Heart left ventricle (tissue), 16 donors: ENCODE measurements at regions not wholly inside any gene's neighbourhood (a gene's known extent, or its start where the extent isn't known, plus 50 kb on each side); places are given as distances from the start of the nearest gene placed in this dataset.

Experiments
- ATAC-seq, 4 donors: fragments of 200-7000 bp; cut with Tn5 transposase; one replicate each; pipeline ENCODE4 v1.9.1; 2020 to 2022; ENCODE audit warnings: moderate library complexity in 4 of 4, mild to moderate bottlenecking in 3 of 4, moderate number of reproducible peaks in 1 of 4
- DNase-seq, 5 donors: peaks; one replicate each; pipeline ENCODE4 v3.0.0-alpha.2; 2020
- H3K27ac ChIP-seq, 12 donors: fragments of 200-600 bp; sonication (generic) in 4 of 12; one replicate each; pipeline versions ENCODE4 v1.5.0 to v1.8.0; 2016 to 2022; ENCODE audit warnings: mild to moderate bottlenecking in 2 of 12
- H3K27me3 ChIP-seq, 9 donors: fragments of 200-600 bp; sonication (generic) in 2 of 9; one replicate each; pipeline versions ENCODE4 v1.5.1 to v1.8.0; 2016 to 2022; ENCODE audit warnings: mild to moderate bottlenecking in 3 of 9
- H3K36me3 ChIP-seq, 9 donors: fragments of 200-600 bp; sonication (generic) in 2 of 9; one replicate each; pipeline versions ENCODE4 v1.5.0 to v1.8.0; 2018 to 2022; ENCODE audit warnings: mild to moderate bottlenecking in 2 of 9
- H3K4me1 ChIP-seq, 12 donors: fragments of 200-600 bp; sonication (generic) in 4 of 12; one replicate each; pipeline versions ENCODE4 v1.5.0 to v1.8.0; 2016 to 2022; ENCODE audit warnings: mild to moderate bottlenecking in 3 of 12
- H3K4me3 ChIP-seq, 12 donors: fragments of 200-600 bp; sonication (generic) in 4 of 12; one replicate each; pipeline versions ENCODE4 v1.5.0 to v1.8.0; 2017 to 2022; ENCODE audit warnings: mild to moderate bottlenecking in 9 of 12, moderate library complexity in 4 of 12
- H3K9me3 ChIP-seq, 12 donors: fragments of 200-600 bp; sonication (generic) in 4 of 12; one replicate each; pipeline versions ENCODE4 v1.5.0 to v1.8.0; 2016 to 2022; ENCODE audit warnings: mild to moderate bottlenecking in 1 of 12
- POLR2A ChIP-seq, 2 donors: fragments of 450-650 bp; IDR thresholded peaks; one replicate each; pipeline ENCODE4 v1.6.1; 2017; ENCODE audit warnings: antibody characterized with exemption in 2 of 2, mild to moderate bottlenecking in 2 of 2, moderate library complexity in 2 of 2
- WGBS, 4 donors: extraction: QIAGEN DNeasy Blood & Tissue Kit in 2 of 4; methylation state at CpG; one replicate each; pipeline versions ENCODE4 v1.1.5 to v1.1.7; 2013 to 2018; 5-methylcytosine and 5-hydroxymethylcytosine counted together
- intact Hi-C, 10 donors: fragments of 100-400 bp; cut with DNase I; formaldehyde crosslinking; loops; one replicate each; pipeline versions ENCODE4 v1.11.1 to v1.14.2; 2022
- TF ChIP-seq, protein P1 (sequence below), 12 donors: fragments of 200-600 bp; sonication (generic) in 4 of 12; IDR thresholded peaks; one replicate each; pipeline versions ENCODE4 v1.5.0 to v1.8.0; 2018 to 2022; ENCODE audit warnings: antibody characterized with exemption in 12 of 12, mild to moderate bottlenecking in 5 of 12
- donor health status: ischemic (EF 13 %, LVEDD 7.1; RV severe dilation, severe dysfunction).
- donor health status: healthy with polysubstance abuse.
- donor health status: DM: no; HTN: yes; CAD: no.
- donor health status: DM: no; HTN: no; CAD: no.
- donor health status: ischemic (EF 25% LVEDD 6.9; RV normal size, moderate dysfunction).
- donor health status: ischemic (EF 25% LVEDD 5.7; RV mildly dilated, moderate dysfunction).
- donor health status: healthy.
- donor health status: DM: yes; HTN: yes; CAD: no.
- donor health status: ischemic (EF 35%, LVEDD 5.7; RV mildly dilated, moderate dysfunction).
- donor health status: nonischemic (EF 11% LVEDD 7.7; RV severe dilation, severe dysfunction).
- donor health status: DM: yes; HTN: yes; CAD: no.
- donor health status: PGD.
- donor health status: ischemic (EF 29% LVEDD 5.4; RV normal size, mild dysfunction).
- donor health status: nonischemic (EF 23%, LVEDD 6.1; RV moderate dilation, normal function).

DNA sequence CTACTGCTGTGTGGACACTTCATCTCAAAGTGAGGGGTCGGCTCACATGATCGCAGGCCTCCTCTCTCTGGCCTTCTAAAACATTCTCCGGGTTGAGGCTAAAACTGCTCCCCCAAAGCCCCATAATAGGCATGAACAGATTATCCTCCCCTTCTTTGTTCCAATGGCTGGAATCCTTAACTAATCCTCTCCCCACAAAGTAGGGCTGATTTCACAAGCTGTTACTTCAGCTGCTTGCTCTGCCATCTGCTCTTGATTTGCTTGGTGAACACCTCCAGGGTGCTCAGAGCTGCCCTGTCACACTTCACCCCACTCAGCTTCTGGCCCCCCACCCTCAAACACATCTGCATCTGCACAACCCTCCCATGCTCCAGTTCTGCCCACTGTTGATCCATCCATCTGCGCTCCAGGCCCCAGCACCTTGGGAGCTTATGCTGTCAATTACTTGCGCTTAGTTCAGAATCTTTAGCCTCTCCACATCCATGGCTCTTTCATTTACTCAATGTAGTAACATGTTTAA lies 173.1 kb upstream of the API5 start:
- Histone ChIP-seq H3K27ac (no peak overlapping the region), H3K4me1 (no peaks in the 10 kb centered on the region), H3K9me3 (peaks cover 0 to 19% (median 2%) of the 10 kb centered on the region in 12 donors), H3K36me3 (no peaks in the 10 kb centered on the region), H3K27me3 (no peaks in the 10 kb centered on the region), H3K4me3 (no peak overlapping the region)
- TF ChIP-seq, protein P1, sequence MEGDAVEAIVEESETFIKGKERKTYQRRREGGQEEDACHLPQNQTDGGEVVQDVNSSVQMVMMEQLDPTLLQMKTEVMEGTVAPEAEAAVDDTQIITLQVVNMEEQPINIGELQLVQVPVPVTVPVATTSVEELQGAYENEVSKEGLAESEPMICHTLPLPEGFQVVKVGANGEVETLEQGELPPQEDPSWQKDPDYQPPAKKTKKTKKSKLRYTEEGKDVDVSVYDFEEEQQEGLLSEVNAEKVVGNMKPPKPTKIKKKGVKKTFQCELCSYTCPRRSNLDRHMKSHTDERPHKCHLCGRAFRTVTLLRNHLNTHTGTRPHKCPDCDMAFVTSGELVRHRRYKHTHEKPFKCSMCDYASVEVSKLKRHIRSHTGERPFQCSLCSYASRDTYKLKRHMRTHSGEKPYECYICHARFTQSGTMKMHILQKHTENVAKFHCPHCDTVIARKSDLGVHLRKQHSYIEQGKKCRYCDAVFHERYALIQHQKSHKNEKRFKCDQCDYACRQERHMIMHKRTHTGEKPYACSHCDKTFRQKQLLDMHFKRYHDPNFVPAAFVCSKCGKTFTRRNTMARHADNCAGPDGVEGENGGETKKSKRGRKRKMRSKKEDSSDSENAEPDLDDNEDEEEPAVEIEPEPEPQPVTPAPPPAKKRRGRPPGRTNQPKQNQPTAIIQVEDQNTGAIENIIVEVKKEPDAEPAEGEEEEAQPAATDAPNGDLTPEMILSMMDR (IDR thresholded peaks at IDR 0.05) = no peak
- no peak for TF ChIP-seq POLR2A (IDR thresholded peaks at IDR 0.05)
- 94 to 97% (median 95%) methylated on average over 5 of the region's 5 CpGs for WGBS, 4 donors
- no peak for ATAC-seq
- DNase-seq = no peak
- intact Hi-C loops = loop anchor here in 2 of 10 donors (10.0 kb wide), 1 partner anchor 364 kb away; no protein-coding TSS in a partner anchor

DNA sequence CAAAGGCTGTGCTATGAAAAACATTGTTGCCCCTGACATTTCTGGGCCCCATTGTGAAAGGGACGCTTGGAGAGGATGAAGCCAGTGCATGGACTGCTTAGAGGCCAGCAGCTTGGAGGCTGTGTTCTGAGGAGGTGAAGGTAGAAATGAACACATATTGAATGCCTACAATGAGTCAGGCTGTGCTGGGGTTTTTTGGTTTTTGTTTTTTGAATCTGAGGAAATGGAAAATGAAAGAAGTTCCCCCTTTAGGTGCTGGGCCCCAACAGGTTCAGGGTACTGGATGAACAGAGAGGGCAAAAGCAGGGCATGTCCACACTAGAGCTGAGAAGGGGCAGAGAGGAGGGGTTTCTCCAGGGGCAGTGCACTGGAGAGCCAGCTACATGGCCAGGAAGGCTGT lies 166.1 kb upstream of the API5 start:
- Histone ChIP-seq H3K27ac (no peak overlapping the region), H3K4me1 (no peaks in the 10 kb centered on the region), H3K9me3 (peaks cover 0 to 22% (median 2%) of the 10 kb centered on the region in 12 donors), H3K36me3 (no peaks in the 10 kb centered on the region), H3K4me3 (no peak overlapping the region), H3K27me3 (no peaks in the 10 kb centered on the region)
- TF ChIP-seq, protein P1 (IDR thresholded peaks at IDR 0.05) = no peak
- TF ChIP-seq POLR2A (IDR thresholded peaks at IDR 0.05) = no peak
- DNase-seq (no peak), ATAC-seq (no peak)
- WGBS, 4 donors = 72 to 92% (median 79%) methylated on average over 1 of the region's 1 CpG
- intact Hi-C loops = no loop called here

- DNase-seq (no peak), ATAC-seq (no peak)
- Histone ChIP-seq H3K4me3 (no peak overlapping the region), H3K36me3 (no peaks in the 10 kb centered on the region), H3K27me3 (peaks cover 0 to 5% (median 0%) of the 10 kb centered on the region in 9 donors), H3K4me1 (no peaks in the 10 kb centered on the region), H3K9me3 (no peaks in the 10 kb centered on the region), H3K27ac (no peak overlapping the region)
- no peak for TF ChIP-seq POLR2A (IDR thresholded peaks at IDR 0.05)
- TF ChIP-seq, protein P1 (IDR thresholded peaks at IDR 0.05) = no peak
- intact Hi-C loops = no loop called here
These were observed 161.1 kb upstream of the API5 start for GRCh38 chr11:43150697-43151096.

DNA sequence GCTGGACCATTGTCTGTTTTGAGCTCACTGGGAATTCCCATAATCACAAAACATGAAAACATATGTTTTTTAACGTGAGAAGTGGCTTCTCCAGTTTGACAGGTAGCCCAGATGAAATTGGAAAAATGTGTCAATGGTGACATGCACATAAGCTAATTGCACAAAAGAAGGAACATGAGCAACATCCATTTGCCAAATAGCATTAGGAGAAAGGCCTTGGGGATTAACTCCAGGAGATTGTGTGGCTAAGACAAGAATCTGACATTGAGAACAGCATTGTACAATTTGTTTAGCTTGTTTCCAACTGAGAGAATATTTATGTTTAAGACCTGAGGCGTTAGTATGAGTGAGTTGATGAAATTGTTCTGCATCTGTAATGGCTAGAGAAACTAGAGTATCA lies 147.0 kb upstream of the API5 start:
- no peaks in the 10 kb centered on the region for H3K27me3 ChIP-seq
- intact Hi-C loops = loop anchor here in 1 of 10 donors (10.0 kb wide), 1 partner anchor 60 kb away; no protein-coding TSS in a partner anchor
- no peaks in the 10 kb centered on the region for H3K4me1 ChIP-seq
- 37 to 49% (median 43%) methylated on average over 2 of the region's 2 CpGs for WGBS, 4 donors
- DNase-seq = no peak
- TF ChIP-seq, protein P1 (IDR thresholded peaks at IDR 0.05) = no peak
- no peak for TF ChIP-seq POLR2A (IDR thresholded peaks at IDR 0.05)
- peaks cover 0 to 10% (median 0%) of the 10 kb centered on the region in 12 donors for H3K9me3 ChIP-seq
- H3K4me3 ChIP-seq = no peak overlapping the region
- H3K36me3 ChIP-seq = no peaks in the 10 kb centered on the region
- no peak overlapping the region for H3K27ac ChIP-seq
- ATAC-seq = no peak
